HepG2 (cell line): ENCODE measurements at regions not wholly inside any gene's neighbourhood (a gene's known extent, or its start where the extent isn't known, plus 50 kb on each side); places are given as distances from the start of the nearest gene placed in this dataset.

Experiments used
- BHLHE40 ChIP-seq: IDR thresholded peaks from 2 replicates; pipeline ENCODE4 v1.6.1; 2011; ENCODE audit warnings: low read length, improper control_type of control experiment
- CAMTA2 ChIP-seq: sonication (generic); formaldehyde crosslinking; IDR thresholded peaks from 2 replicates; pipeline ENCODE4 v1.4.0; 2020; ENCODE audit warnings: mild to moderate bottlenecking, missing genetic modification reagents, borderline replicate concordance
- CTCF ChIP-seq: sonication (generic); formaldehyde crosslinking; IDR thresholded peaks from 2 replicates; pipeline ENCODE4 v1.5.0; 2020; ENCODE audit warnings: mild to moderate bottlenecking, missing genetic modification reagents, moderate library complexity
- ETV6 ChIP-seq: sonication (generic); formaldehyde crosslinking; conservative IDR thresholded peaks from 2 replicates; pipeline ENCODE4 v1.4.0; 2020; ENCODE audit warnings: missing genetic modification reagents
- FOXA1 ChIP-seq, 2 experiments: fragments of 450-650 bp in 1 of 2; sonication (generic) in 1 of 2; formaldehyde crosslinking in 1 of 2; IDR thresholded peaks; 2 replicates each; pipeline versions ENCODE4 v1.4.0 to v1.6.1; 2016 to 2020; ENCODE audit warnings: missing genetic modification reagents in 1 of 2
- FOXO4 ChIP-seq: sonication (generic); formaldehyde crosslinking; conservative IDR thresholded peaks from 2 replicates; pipeline ENCODE4 v1.8.1; 2023; ENCODE audit warnings: missing genetic modification reagents
- KDM4B ChIP-seq: sonication (generic); formaldehyde crosslinking; IDR thresholded peaks from 2 replicates; pipeline ENCODE4 v1.4.0; 2020; ENCODE audit warnings: missing genetic modification reagents
- KLF9 ChIP-seq: IDR thresholded peaks from 2 replicates; pipeline ENCODE4 v1.6.1; 2016; ENCODE audit warnings: low read depth
- NBN ChIP-seq: fragments of 450-650 bp; conservative IDR thresholded peaks from 2 replicates; pipeline ENCODE4 v1.6.1; 2017
- RAD21 ChIP-seq: fragments of 450-650 bp; formaldehyde crosslinking; IDR thresholded peaks from 2 replicates; pipeline ENCODE4 v1.5.0; 2020; ENCODE audit warnings: mild to moderate bottlenecking
- REST ChIP-seq, 2 experiments: IDR thresholded peaks; 2 replicates each; pipeline ENCODE4 v1.6.1; 2011 to 2012; ENCODE audit warnings: low read length in 2 of 2, borderline replicate concordance in 1 of 2, low read depth in 1 of 2, mild to moderate bottlenecking in 1 of 2, moderate library complexity in 1 of 2
- ZNF607 ChIP-seq: sonication (generic); formaldehyde crosslinking; IDR thresholded peaks from 2 replicates; pipeline ENCODE4 v1.5.1; 2020; ENCODE audit warnings: missing genetic modification reagents, mild to moderate bottlenecking, borderline replicate concordance
- ZNF609 ChIP-seq: sonication (generic); formaldehyde crosslinking; IDR thresholded peaks from 2 replicates; pipeline ENCODE4 v1.4.0; 2020; ENCODE audit warnings: mild to moderate bottlenecking, missing genetic modification reagents, borderline replicate concordance

GRCh38 chr3:104537323-104537722, 829.4 kb upstream of the ALCAM start:
- TF ChIP-seq RAD21 (CRISPR knock-in tag): no peak
- no peak for TF ChIP-seq REST (IDR thresholded peaks at IDR 0.05; ENCODE audit: borderline replicate concordance in 1 of 2, low read depth in 1 of 2, low read length in 2 of 2)
- TF ChIP-seq FOXA1 (IDR thresholded peaks at IDR 0.05): no peak
- TF ChIP-seq FOXA1 (CRISPR knock-in tag; IDR thresholded peaks at IDR 0.05): no peak
- no peak for TF ChIP-seq KLF9 (CRISPR knock-in tag)
- no peak for TF ChIP-seq NBN
- no peak for TF ChIP-seq ZNF609 (CRISPR knock-in tag)
- TF ChIP-seq ETV6 (CRISPR knock-in tag): no peak
- TF ChIP-seq KDM4B: no peak
- no peak for TF ChIP-seq CTCF (CRISPR knock-in tag)
- no peak for TF ChIP-seq BHLHE40
- TF ChIP-seq FOXO4 (CRISPR knock-in tag): no peak
- no peak for TF ChIP-seq ZNF607
- TF ChIP-seq CAMTA2: no peak
